ENCODE measurements at regions not wholly inside any gene's neighbourhood (a gene's known extent, or its start where the extent isn't known, plus 50 kb on each side); places are given as distances from the start of the nearest gene placed in this dataset.

DNA sequence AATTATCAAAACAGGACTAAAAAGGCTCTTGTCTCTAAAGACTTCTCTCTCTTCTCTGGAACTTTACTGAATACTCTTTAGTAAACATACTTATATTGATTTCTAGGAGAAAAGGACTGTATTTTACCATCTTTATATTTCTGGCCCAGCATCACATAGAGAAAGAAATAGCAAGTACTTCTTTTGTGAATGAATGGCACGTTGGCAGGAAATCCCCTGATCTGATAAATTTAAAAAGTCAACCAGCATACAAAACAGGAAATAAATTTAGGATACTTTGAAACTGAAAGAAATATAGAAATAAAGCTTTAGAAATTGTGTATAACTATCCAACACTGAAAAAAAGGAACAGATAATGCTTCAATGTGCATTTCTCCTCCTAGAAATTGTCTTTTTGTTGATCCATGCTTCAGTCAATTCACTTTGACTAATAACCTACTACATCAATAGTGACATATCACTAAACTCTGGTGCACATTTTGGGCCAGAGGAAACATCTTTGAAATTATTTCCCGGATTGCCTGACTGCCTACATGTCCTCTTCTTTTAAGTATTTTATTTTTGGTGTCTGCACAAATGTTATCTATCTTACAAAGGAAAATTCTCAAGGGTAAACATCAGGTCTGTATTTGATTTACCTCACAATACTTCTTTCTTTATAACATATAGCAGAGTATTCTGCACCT is 183.5 kb upstream of the FSTL5 start:
- TF ChIP-seq POLR2A (IDR thresholded peaks at IDR 0.05; ENCODE audit: low read depth, low read length), result no peak
- TF ChIP-seq POLR2AphosphoS5 (IDR thresholded peaks at IDR 0.05; ENCODE audit: low read depth, low read length), result no peak
- no peak for TF ChIP-seq TAF1 (IDR thresholded peaks at IDR 0.05; ENCODE audit: borderline replicate concordance, low read depth, low read length)
